GM23338 (cell line): ENCODE measurements at regions not wholly inside any gene's neighbourhood (a gene's known extent, or its start where the extent isn't known, plus 50 kb on each side); places are given as distances from the start of the nearest gene placed in this dataset.

Source experiments
- ATAC-seq: fragments of 200-7000 bp; cut with Tn5 transposase; 3 replicates; pipeline ENCODE4 v1.9.1; 2020
- DNase-seq: peaks from one replicate; pipeline ENCODE4 v3.0.0-alpha.2; 2015; ENCODE audit warnings: low spot score
- H2AFZ ChIP-seq: fragments of 200-600 bp; sonication (generic); 2 replicates; pipeline ENCODE4 v1.8.0; 2016; ENCODE audit warnings: antibody characterized with exemption, mild to moderate bottlenecking, moderate library complexity
- H3F3A ChIP-seq: fragments of 200-600 bp; sonication (generic); replicated peaks from 2 replicates; pipeline ENCODE4 v1.8.0; 2017; ENCODE audit warnings: antibody characterized with exemption, mixed run types, low read depth
- H3K27ac ChIP-seq: fragments of 200-600 bp; sonication (generic); 2 replicates; pipeline ENCODE4 v1.6.1; 2016; ENCODE audit warnings: low read depth
- H3K27me3 ChIP-seq: fragments of 200-600 bp; sonication (generic); 2 replicates; pipeline ENCODE4 v1.8.0; 2016; ENCODE audit warnings: mild to moderate bottlenecking, mixed run types, moderate library complexity; ENCODE audit not compliant: insufficient read depth
- H3K36me3 ChIP-seq: fragments of 200-600 bp; sonication (generic); 2 replicates; pipeline ENCODE4 v1.8.0; 2016; ENCODE audit warnings: mild to moderate bottlenecking; ENCODE audit not compliant: insufficient read depth
- H3K4me1 ChIP-seq: fragments of 200-600 bp; sonication (generic); 2 replicates; pipeline ENCODE4 v1.8.0; 2016; ENCODE audit warnings: mild to moderate bottlenecking, moderate library complexity; ENCODE audit not compliant: insufficient read depth
- H3K4me2 ChIP-seq: fragments of 200-600 bp; sonication (generic); 2 replicates; pipeline ENCODE4 v1.7.1; 2017; ENCODE audit warnings: mixed run types
- H3K4me3 ChIP-seq: fragments of 200-600 bp; sonication (generic); 2 replicates; pipeline ENCODE4 v1.6.1; 2016; ENCODE audit warnings: mixed run types
- H3K79me2 ChIP-seq: fragments of 200-600 bp; sonication (generic); replicated peaks from 2 replicates; pipeline ENCODE4 v1.8.0; 2017; ENCODE audit warnings: mild to moderate bottlenecking; ENCODE audit not compliant: insufficient read depth
- H3K9me2 ChIP-seq: fragments of 200-600 bp; sonication (generic); 2 replicates; pipeline ENCODE4 v1.8.0; 2017; ENCODE audit not compliant: insufficient read depth
- H4K20me1 ChIP-seq: fragments of 200-600 bp; sonication (generic); replicated peaks from 2 replicates; pipeline ENCODE4 v1.8.0; 2017; ENCODE audit warnings: mild to moderate bottlenecking; ENCODE audit not compliant: insufficient read depth
- H3K27ac Mint-ChIP-seq: 2 replicates; pipeline ENCODE4 v1.8.0; 2020; ENCODE audit warnings: inconsistent platforms, mild to moderate bottlenecking, moderate library complexity, mixed read lengths
- H3K27me3 Mint-ChIP-seq: 3 replicates; pipeline ENCODE4 v1.8.0; 2022; ENCODE audit warnings: low read depth, mild to moderate bottlenecking, moderate library complexity, mixed read lengths, inconsistent platforms; ENCODE audit not compliant: insufficient read depth, poor library complexity
- H3K36me3 Mint-ChIP-seq: 3 replicates; pipeline ENCODE4 v1.8.0; 2021; ENCODE audit warnings: low read depth, mild to moderate bottlenecking, inconsistent platforms, moderate library complexity, mixed read lengths
- H3K4me1 Mint-ChIP-seq: 3 replicates; pipeline ENCODE4 v1.8.0; 2020; ENCODE audit warnings: mild to moderate bottlenecking, inconsistent platforms, mixed read lengths
- H3K4me3 Mint-ChIP-seq: 3 replicates; pipeline ENCODE4 v1.8.0; 2021; ENCODE audit warnings: moderate library complexity, mild to moderate bottlenecking, inconsistent platforms, mixed read lengths
- H3K9me3 Mint-ChIP-seq: 3 replicates; pipeline ENCODE4 v1.8.0; 2020; ENCODE audit warnings: moderate library complexity, mild to moderate bottlenecking, inconsistent platforms, mixed read lengths
- CREB1 ChIP-seq: fragments of 250-450 bp; sonication (Bioruptor Pico); IDR thresholded peaks from 2 replicates; pipeline ENCODE4 v1.5.0; 2020; ENCODE audit warnings: low read depth, mild to moderate bottlenecking, moderate library complexity
- CTCF ChIP-seq, 2 experiments: fragments of 200-600 bp in 1 of 2; sonication (generic) in 1 of 2; conservative IDR thresholded peaks; 2 replicates each; pipeline versions ENCODE4 v1.5.1 to v1.6.1; 2016 to 2017; ENCODE audit warnings: antibody characterized with exemption in 2 of 2, low read depth in 2 of 2, mild to moderate bottlenecking in 2 of 2, moderate library complexity in 1 of 2
- ETS1 ChIP-seq: IDR thresholded peaks from 2 replicates; pipeline ENCODE4 v1.6.1; 2016; ENCODE audit warnings: antibody characterized with exemption
- EZH2phosphoT487 ChIP-seq: fragments of 200-600 bp; sonication (generic); IDR thresholded peaks from one replicate; pipeline ENCODE4 v1.8.1; 2018; ENCODE audit warnings: antibody characterized with exemption; ENCODE audit not compliant: unreplicated experiment
- JUNB ChIP-seq: IDR thresholded peaks from one replicate; pipeline ENCODE4 v1.6.1; 2016; ENCODE audit warnings: antibody characterized with exemption; ENCODE audit not compliant: unreplicated experiment
- POLR2AphosphoS5 ChIP-seq: IDR thresholded peaks from 2 replicates; pipeline ENCODE4 v1.6.1; 2016; ENCODE audit warnings: antibody characterized with exemption, low read depth
- REST ChIP-seq: IDR thresholded peaks from one replicate; pipeline ENCODE4 v1.6.1; 2018; ENCODE audit warnings: antibody characterized with exemption; ENCODE audit not compliant: unreplicated experiment
- ZNF114 ChIP-seq: fragments of 250-450 bp; sonication (Bioruptor Pico); IDR thresholded peaks from 2 replicates; pipeline ENCODE4 v1.5.0; 2020; ENCODE audit warnings: mild to moderate bottlenecking, moderate library complexity
- ZNF331 ChIP-seq: fragments of 250-450 bp; sonication (Bioruptor Pico); IDR thresholded peaks from 2 replicates; pipeline ENCODE4 v1.5.0; 2020; ENCODE audit warnings: low read depth, mild to moderate bottlenecking, moderate library complexity
- ZNF462 ChIP-seq: fragments of 250-450 bp; sonication (Bioruptor Pico); IDR thresholded peaks from 2 replicates; pipeline ENCODE4 v1.5.0; 2020; ENCODE audit warnings: mild to moderate bottlenecking, moderate library complexity

GRCh38 chr20:6685626-6686025, 81.9 kb upstream of the BMP2 start:
- Histone ChIP-seq H3K79me2 (no peaks in the 10 kb centered on the region), H3K4me2 (no peak overlapping the region), H3K4me1 (no peaks in the 10 kb centered on the region), H3K36me3 (no peaks in the 10 kb centered on the region), H2AFZ (no peak overlapping the region), H3K9me2 (no peaks in the 10 kb centered on the region), H4K20me1 (no peaks in the 10 kb centered on the region), H3F3A (no peaks in the 10 kb centered on the region), H3K4me3 (no peak overlapping the region), H3K27ac (no peak overlapping the region), H3K27me3 (no peaks in the 10 kb centered on the region)
- Mint-ChIP-seq H3K9me3 (no peaks in the 10 kb centered on the region), H3K36me3 (no peaks in the 10 kb centered on the region), H3K27ac (no peak overlapping the region), H3K4me3 (no peak overlapping the region), H3K4me1 (no peaks in the 10 kb centered on the region), H3K27me3 (no peaks in the 10 kb centered on the region)
- TF ChIP-seq REST (no peak), JUNB (no peak), CREB1 (CRISPR knock-in tag) (no peak), ZNF331 (CRISPR knock-in tag) (no peak), EZH2phosphoT487 (no peak), ZNF462 (CRISPR knock-in tag) (no peak), ZNF114 (CRISPR knock-in tag) (no peak), POLR2AphosphoS5 (no peak), ETS1 (no peak), CTCF (conservative IDR thresholded peaks at IDR 0.05; ENCODE audit: low read depth in 2 of 2) (no peak)
- no peak for ATAC-seq
- DNase-seq = no peak
